HG03280 (cell line): ENCODE measurements at regions not wholly inside any gene's neighbourhood (a gene's known extent, or its start where the extent isn't known, plus 50 kb on each side); places are given as distances from the start of the nearest gene placed in this dataset.
"Not testable (repeated sequence)": the region's sequence is repeated elsewhere in the genome, so short reads cannot be mapped to it uniquely, and the experiment has no call there.

Source experiments
- ATAC-seq: cut with Tn5 transposase; IDR thresholded peaks from one replicate; pipeline ENCODE4 v1.9.1; 2021; ENCODE audit warnings: mild to moderate bottlenecking, moderate library complexity; ENCODE audit not compliant: unreplicated experiment

GRCh38 chr2:146477383-146477782, 1367.4 kb upstream of the ACVR2A start:
- ATAC-seq = peak; percentile 41

GRCh38 chr2:146468578-146468977, 1376.3 kb upstream of the ACVR2A start:
- ATAC-seq = no peak

DNA sequence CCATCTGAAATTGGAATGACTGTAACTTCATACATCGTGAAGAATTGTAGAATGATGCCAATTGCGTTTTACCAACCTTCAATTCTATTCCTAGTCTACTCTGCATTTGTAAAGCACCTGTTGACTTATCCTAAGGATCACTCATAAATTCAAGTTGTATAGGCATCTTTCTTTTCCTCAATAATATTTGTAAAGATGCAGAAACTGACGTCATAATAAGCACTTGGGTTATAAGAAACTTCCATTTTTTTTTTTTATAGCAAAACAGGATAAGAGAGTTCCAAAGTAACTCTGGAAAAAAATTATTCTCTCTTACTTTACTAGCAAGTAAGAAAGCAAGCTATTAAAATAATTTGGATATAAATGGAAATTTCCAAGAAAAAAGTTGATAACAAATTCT, 1377.4 kb upstream of the ACVR2A start:
- ATAC-seq = no peak

- no peak for ATAC-seq
Measured at GRCh38 chr2:146465460-146465859, 1379.4 kb upstream of the ACVR2A start.

GRCh38 chr2:146461068-146461467, 1383.8 kb upstream of the ACVR2A start:
- no peak for ATAC-seq

GRCh38 chr2:146458585-146458984, 1386.2 kb upstream of the ACVR2A start:
- no peak for ATAC-seq

DNA sequence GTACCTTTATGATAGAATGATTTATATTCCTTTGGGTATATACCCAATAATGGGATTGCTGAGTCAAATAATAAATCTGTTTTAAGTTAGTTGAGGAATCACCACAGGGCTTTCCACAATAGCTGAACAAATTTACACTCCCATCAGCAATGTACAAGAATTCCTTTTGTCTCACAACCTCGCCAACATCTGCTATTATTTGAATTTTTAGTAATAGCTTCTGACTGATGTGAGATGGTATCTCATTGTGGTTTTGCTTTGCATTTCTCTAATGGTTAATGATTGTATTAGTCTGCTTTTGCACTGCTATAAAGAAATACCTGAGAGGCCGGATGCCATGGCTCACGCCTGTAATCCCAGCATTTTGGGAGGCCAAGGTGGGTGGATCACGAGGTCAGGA, 1387.6 kb upstream of the ACVR2A start:
- no peak for ATAC-seq

DNA sequence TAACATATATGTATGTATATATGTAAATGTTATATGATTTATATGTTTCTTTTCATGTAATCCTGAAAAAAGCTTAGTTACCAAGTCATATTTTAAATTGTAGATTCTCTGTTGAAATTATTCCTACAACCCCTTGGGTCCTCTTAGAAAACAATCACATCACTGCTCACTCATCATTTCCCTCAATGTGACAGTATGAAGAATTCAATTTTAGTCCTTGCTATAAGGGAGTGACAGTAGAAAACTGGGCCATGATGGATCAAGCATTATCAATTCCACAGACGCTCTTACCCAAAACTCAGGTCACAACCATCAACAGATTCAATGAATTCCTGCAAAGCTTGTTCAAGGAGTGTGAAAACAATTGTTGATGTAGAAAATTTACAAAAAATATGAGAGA, 1389.5 kb upstream of the ACVR2A start:
- no peak for ATAC-seq

- ATAC-seq = peak; percentile 49
Measured at GRCh38 chr2:146451972-146452371, 1392.9 kb upstream of the ACVR2A start.

DNA sequence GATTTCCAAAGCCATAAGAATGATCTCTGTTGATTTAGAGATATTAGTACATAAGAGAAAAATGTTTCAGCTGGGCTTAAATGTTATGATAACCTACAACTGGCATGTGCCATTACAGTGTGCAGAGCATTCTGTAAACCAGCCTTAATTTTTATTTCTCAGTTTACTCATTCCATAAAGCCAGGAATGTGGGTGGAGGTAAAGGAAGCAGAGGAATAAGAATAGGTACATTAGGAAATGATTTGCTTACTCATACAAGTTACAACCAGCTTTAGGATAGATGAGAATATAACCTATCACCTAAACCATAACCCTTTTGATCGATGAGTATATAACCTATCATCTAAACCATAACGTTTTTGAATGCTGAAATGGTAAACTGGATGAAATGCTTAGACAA, 1394.7 kb upstream of the ACVR2A start:
- ATAC-seq = no peak

DNA sequence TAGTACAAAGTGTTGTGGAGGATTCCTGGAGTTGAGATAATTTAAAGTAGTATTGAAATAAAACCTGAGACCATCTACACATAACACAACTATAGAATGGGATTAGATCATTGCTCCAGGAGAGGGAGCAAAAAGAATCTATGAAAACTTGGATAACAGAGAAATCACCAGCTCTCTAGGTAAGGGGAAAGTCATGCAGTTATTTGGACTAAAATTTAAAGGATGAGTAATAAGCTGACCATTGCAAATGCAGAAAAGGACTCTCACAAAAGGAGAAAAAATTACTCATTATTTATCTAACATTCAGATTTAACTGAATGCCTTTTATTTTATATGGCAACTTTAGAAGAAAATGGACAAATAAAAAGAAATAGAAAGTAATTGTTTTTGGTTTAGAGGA, 1399.8 kb upstream of the ACVR2A start:
- ATAC-seq = no peak

- no peak for ATAC-seq
Measured at GRCh38 chr2:146444085-146444484, 1400.7 kb upstream of the ACVR2A start.

- no peak for ATAC-seq
Measured at GRCh38 chr2:146438246-146438645, 1406.6 kb upstream of the ACVR2A start.

- no peak for ATAC-seq
Measured at GRCh38 chr2:146437712-146438111, 1407.1 kb upstream of the ACVR2A start.

DNA sequence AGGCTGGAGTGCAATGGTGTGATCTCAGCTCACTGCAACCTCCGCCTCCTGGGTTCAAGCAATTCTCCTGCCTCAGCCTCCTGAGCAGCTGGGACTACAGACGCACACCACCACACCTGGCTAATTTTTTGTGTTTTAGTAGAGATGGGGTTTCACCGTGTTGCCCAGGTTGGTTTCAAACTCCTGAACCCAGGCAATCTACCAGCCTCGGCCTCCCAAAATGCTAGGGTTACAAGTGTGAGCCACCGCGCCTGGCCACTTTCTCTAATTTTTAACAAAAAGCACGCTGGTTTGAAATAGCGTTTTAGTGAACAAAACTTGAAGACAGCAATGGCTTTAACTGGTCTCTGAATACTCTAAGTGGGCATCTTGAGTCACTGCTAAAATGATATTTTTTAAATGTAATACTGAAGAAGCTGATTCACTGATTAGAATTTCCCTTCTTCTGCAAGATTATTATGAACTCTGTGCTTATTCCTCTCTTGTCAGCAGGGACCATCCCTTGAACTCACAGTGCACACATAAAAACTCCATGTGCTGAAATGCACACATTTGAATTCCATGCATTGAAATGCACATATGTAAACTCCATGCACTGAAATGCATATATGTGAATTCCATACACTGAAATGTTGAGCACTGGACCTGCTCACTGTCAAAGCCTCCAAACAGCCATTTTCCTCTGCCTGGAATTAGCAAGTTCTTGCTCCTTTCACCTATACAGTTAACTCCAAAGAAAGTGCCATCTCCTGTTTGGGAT, 1411.5 kb upstream of the ACVR2A start:
- ATAC-seq = no peak

GRCh38 chr2:146429366-146429765, 1415.5 kb upstream of the ACVR2A start:
- no peak for ATAC-seq

DNA sequence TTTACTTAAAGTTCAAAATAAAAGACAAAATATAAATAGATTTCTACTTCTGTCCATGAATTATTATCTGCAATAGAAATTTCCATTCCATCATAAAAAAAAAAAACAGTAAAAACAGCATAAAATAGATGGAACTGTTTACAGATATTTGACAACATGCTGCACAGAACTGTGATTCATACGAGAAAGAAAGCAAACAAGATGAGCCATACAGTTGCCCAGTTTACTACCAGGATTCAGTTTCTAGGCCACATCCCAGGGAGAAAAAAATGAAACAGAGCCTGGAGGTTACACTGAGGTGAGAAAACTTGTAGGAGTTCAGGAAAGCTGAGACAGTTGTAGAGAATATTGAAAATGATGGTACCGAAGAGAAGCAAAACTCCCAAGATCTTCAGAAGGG, 1426.9 kb upstream of the ACVR2A start:
- ATAC-seq = no peak

GRCh38 chr2:146415291-146415690, 1429.5 kb upstream of the ACVR2A start:
- no peak for ATAC-seq

DNA sequence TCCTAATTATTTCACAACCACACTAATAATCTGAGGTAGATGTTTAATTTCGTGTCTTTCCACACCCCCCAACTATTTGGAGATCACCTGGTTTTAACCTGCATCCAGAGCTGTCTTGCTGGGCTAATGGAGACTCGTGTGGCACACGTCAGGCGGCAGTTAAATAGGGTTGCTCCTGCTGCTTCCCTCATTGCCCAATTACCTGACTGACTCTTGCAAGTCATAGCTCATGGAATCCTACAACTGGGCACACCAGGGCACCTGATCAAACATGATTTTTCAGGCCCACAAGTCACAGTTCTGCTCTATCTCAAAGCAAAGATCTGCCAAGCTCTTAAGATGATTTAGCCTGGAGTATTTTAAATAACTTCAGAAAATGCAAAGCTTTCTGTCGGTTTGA, 1430.4 kb upstream of the ACVR2A start:
- no peak for ATAC-seq

- ATAC-seq = no peak
Measured at GRCh38 chr2:146413086-146413610, 1431.7 kb upstream of the ACVR2A start.

DNA sequence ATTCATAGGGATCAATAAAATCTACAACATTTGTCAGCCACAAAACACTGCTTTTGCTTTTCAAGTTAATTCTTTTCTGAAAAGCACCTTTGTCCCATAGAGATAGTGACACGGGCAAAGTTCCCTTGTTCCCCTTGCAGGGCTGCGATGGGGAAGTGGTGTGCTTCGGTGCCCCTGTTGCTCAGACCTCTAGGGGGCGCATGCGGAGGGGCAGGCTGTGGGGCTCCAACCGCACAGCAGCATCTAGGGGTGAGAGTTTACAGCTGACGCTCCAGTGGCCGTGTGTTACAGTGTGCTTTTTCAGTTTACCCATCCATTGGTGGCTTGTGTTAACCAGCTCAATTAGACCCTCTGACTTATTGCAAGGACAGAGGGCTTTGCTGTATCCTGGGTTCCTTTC, 1432.2 kb upstream of the ACVR2A start:
- no peak for ATAC-seq

DNA sequence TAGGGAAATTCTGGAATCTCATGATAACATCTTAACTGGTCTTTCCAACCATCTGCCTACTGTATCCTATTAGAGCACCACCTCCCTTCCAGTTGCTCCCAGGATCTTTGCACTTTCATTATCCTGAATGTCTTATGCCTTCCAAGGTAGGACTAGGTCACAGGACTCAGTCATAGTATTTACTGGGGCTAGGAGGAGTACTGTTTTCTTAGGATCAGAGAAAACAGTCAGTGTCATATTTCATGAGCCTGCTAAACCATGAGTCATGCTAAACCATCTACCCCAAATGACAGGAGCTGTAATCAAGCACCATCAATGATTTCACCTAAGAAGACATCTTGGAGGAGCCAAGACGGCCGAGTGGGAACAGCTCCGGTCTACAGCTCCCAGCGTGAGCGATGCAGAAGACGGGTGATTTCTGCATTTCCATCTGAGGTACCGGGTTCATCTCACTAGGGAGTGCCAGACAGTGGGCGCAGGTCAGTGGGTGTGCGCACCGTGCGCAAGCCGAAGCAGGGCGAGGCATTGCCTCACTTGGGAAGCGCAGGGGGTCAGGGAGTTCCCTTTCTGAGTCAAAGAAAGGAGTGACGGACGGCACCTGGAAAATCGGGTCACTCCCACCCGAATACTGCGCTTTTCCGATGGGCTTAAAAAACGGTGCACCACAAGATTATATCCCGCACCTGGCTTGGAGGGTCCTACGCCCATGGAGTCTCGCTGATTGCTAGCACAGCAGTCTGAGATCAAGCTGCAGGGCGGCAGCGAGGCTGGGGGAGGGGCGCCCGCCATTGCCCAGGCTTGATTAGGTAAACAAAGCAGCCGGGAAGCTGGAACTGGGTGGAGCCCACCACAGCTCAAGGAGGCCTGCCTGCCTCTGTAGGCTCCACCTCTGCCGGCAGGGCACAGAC, 1439.2 kb upstream of the ACVR2A start:
- ATAC-seq = not testable (repeated sequence)
